HEK293 (cell line): ENCODE measurements at regions not wholly inside any gene's neighbourhood (a gene's known extent, or its start where the extent isn't known, plus 50 kb on each side); places are given as distances from the start of the nearest gene placed in this dataset.

Experiments
- CTCF ChIP-seq: fragments of 450-650 bp; formaldehyde crosslinking; IDR thresholded peaks from 2 replicates; pipeline ENCODE4 v1.5.1; 2016; ENCODE audit warnings: missing biosample characterization, missing genetic modification characterization
- PATZ1 ChIP-seq: fragments of 450-650 bp; formaldehyde crosslinking; IDR thresholded peaks from 2 replicates; pipeline ENCODE4 v1.5.1; 2016; ENCODE audit warnings: missing biosample characterization, missing genetic modification characterization
- SCRT2 ChIP-seq: fragments of 450-650 bp; formaldehyde crosslinking; IDR thresholded peaks from 2 replicates; pipeline ENCODE4 v1.5.1; 2016; ENCODE audit warnings: missing biosample characterization, missing genetic modification characterization
- SETDB1 ChIP-seq: IDR thresholded peaks from one replicate; pipeline ENCODE4 v1.6.1; 2017; ENCODE audit warnings: mild to moderate bottlenecking, low read length, moderate library complexity, mixed read lengths; ENCODE audit not compliant: insufficient read length
- ZNF660 ChIP-seq: fragments of 450-650 bp; IDR thresholded peaks from 2 replicates; pipeline ENCODE4 v1.5.1; 2018; ENCODE audit warnings: missing biosample characterization, mild to moderate bottlenecking, missing genetic modification characterization
- ZNF692 ChIP-seq: fragments of 450-650 bp; formaldehyde crosslinking; IDR thresholded peaks from 2 replicates; pipeline ENCODE4 v1.5.1; 2016; ENCODE audit warnings: missing biosample characterization, missing genetic modification characterization
- ZNF76 ChIP-seq: fragments of 450-650 bp; formaldehyde crosslinking; IDR thresholded peaks from 2 replicates; pipeline ENCODE4; 2016; ENCODE audit warnings: low read depth, missing biosample characterization, missing genetic modification characterization, borderline replicate concordance
- ZSCAN30 ChIP-seq: fragments of 450-650 bp; IDR thresholded peaks from 2 replicates; pipeline ENCODE4 v1.5.1; 2018; ENCODE audit warnings: missing biosample characterization, mild to moderate bottlenecking, missing genetic modification characterization, moderate library complexity
- ZSCAN5A ChIP-seq: fragments of 450-650 bp; formaldehyde crosslinking; IDR thresholded peaks from 2 replicates; pipeline ENCODE4 v1.5.1; 2016; ENCODE audit warnings: missing biosample characterization, missing genetic modification characterization

- TF ChIP-seq PATZ1 (tag by site-specific recombination), result no peak
- TF ChIP-seq SETDB1, result no peak
- no peak for TF ChIP-seq CTCF (tag by site-specific recombination)
- no peak for TF ChIP-seq SCRT2 (tag by site-specific recombination)
- TF ChIP-seq ZSCAN5A (tag by site-specific recombination), result no peak
- TF ChIP-seq ZSCAN30 (tag by site-specific recombination), result no peak
- no peak for TF ChIP-seq ZNF660 (tag by site-specific recombination)
- TF ChIP-seq ZNF692, result no peak
- TF ChIP-seq ZNF76, result no peak
Observed at GRCh38 chr17:69809331-69809730, 265.7 kb upstream of the KCNJ16 start.
